Mesothelial cell of epicardium (in vitro differentiated cells): ENCODE measurements at regions not wholly inside any gene's neighbourhood (a gene's known extent, or its start where the extent isn't known, plus 50 kb on each side); places are given as distances from the start of the nearest gene placed in this dataset.

Experiments used
- DNase-seq, 2 experiments: peaks; one replicate each; pipeline ENCODE4 v3.0.0; 2021; ENCODE audit warnings: low spot score in 2 of 2; ENCODE audit not compliant: unreplicated experiment in 2 of 2
- H3K27ac Mint-ChIP-seq: 2 replicates; pipeline ENCODE4 v1.8.0; 2021; ENCODE audit warnings: mixed read lengths
- H3K27me3 Mint-ChIP-seq: 2 replicates; pipeline ENCODE4 v1.8.0; 2021; ENCODE audit warnings: low read depth, mixed read lengths
- H3K36me3 Mint-ChIP-seq: 2 replicates; pipeline ENCODE4 v1.8.0; 2021; ENCODE audit warnings: mixed read lengths
- H3K4me1 Mint-ChIP-seq: 2 replicates; pipeline ENCODE4 v1.8.0; 2021; ENCODE audit warnings: mixed read lengths
- H3K4me3 Mint-ChIP-seq: 2 replicates; pipeline ENCODE4 v1.8.0; 2021; ENCODE audit warnings: mild to moderate bottlenecking, moderate library complexity, mixed read lengths
- H3K9me3 Mint-ChIP-seq: 2 replicates; pipeline ENCODE4 v1.8.0; 2021; ENCODE audit warnings: mixed read lengths
- CTCF ChIP-seq: fragments of 200-600 bp; sonication (generic); IDR thresholded peaks from one replicate; pipeline ENCODE4 v1.5.0; 2021; ENCODE audit warnings: antibody characterized with exemption; ENCODE audit not compliant: unreplicated experiment

DNA sequence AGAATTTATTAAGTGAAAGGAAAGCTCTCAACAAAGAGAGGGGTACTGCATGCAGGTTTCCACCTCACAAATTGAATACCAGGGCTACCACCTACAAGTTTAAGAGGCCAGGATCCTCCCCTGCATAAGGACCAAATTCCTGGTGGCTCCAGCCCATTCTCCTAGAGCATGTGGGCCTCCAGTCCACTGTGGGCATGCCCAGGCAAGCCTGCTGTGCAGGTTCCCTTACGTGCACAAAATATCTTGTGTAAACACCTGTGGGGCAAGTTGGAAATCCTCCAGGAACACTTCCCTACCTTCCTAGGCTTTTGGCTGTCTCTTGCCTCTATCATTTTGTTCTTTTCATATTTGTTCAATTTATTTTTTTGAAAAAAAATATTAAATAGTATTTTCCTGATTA lies 724.3 kb downstream of the ARAP2 start:
- TF ChIP-seq CTCF: no peak

GRCh38 chr4:35521682-35522081 lies 722.6 kb downstream of the ARAP2 start:
- DNase-seq: no peak
- Mint-ChIP-seq H3K36me3 (no peaks in the 10 kb centered on the region), H3K4me3 (no peak overlapping the region), H3K27me3 (no peaks in the 10 kb centered on the region), H3K4me1 (no peaks in the 10 kb centered on the region), H3K9me3 (peaks cover 14% of the 10 kb centered on the region), H3K27ac (no peak overlapping the region)
- no peak for TF ChIP-seq CTCF

More for the DNA sequence above, 724.3 kb downstream of the ARAP2 start:
- Mint-ChIP-seq H3K9me3 (peaks cover 11% of the 10 kb centered on the region), H3K4me3 (no peak overlapping the region), H3K27ac (no peak overlapping the region), H3K27me3 (no peaks in the 10 kb centered on the region), H3K36me3 (no peaks in the 10 kb centered on the region), H3K4me1 (no peaks in the 10 kb centered on the region)
- DNase-seq: no peak

- no peak for DNase-seq
- Mint-ChIP-seq H3K4me1 (peaks cover 2% of the 10 kb centered on the region), H3K36me3 (no peaks in the 10 kb centered on the region), H3K4me3 (no peak overlapping the region), H3K9me3 (peaks cover 33% of the 10 kb centered on the region), H3K27me3 (no peaks in the 10 kb centered on the region), H3K27ac (no peak overlapping the region)
- TF ChIP-seq CTCF: no peak
These were observed 718.9 kb downstream of the ARAP2 start for GRCh38 chr4:35525192-35525978.

- no peak for DNase-seq
- H3K27ac Mint-ChIP-seq: no peak overlapping the region
- no peak for TF ChIP-seq CTCF
- peaks cover 2% of the 10 kb centered on the region for H3K4me1 Mint-ChIP-seq
- no peaks in the 10 kb centered on the region for H3K27me3 Mint-ChIP-seq
- H3K36me3 Mint-ChIP-seq: no peaks in the 10 kb centered on the region
- peaks cover 33% of the 10 kb centered on the region for H3K9me3 Mint-ChIP-seq
- no peak overlapping the region for H3K4me3 Mint-ChIP-seq
These were observed 717.9 kb downstream of the ARAP2 start for GRCh38 chr4:35526456-35526855.

- no peak for DNase-seq
- no peaks in the 10 kb centered on the region for H3K27me3 Mint-ChIP-seq
- no peak for TF ChIP-seq CTCF
- no peak overlapping the region for H3K4me3 Mint-ChIP-seq
- no peak overlapping the region for H3K27ac Mint-ChIP-seq
- peaks cover 17% of the 10 kb centered on the region for H3K9me3 Mint-ChIP-seq
- peaks cover 6% of the 10 kb centered on the region for H3K4me1 Mint-ChIP-seq
- H3K36me3 Mint-ChIP-seq: peaks cover 2% of the 10 kb centered on the region
These were observed 709.4 kb downstream of the ARAP2 start for GRCh38 chr4:35534962-35535361.
